Hepatocyte (in vitro differentiated cells): ENCODE measurements at regions not wholly inside any gene's neighbourhood (a gene's known extent, or its start where the extent isn't known, plus 50 kb on each side); places are given as distances from the start of the nearest gene placed in this dataset.

Source experiments
- DNase-seq: peaks from one replicate; pipeline ENCODE4 v3.0.0-alpha.2; 2016; ENCODE audit warnings: low spot score
- H2AFZ ChIP-seq: fragments of 200-600 bp; sonication (generic); 2 replicates; pipeline ENCODE4 v1.6.0; 2016; ENCODE audit warnings: antibody characterized with exemption, mild to moderate bottlenecking
- H3K27ac ChIP-seq: fragments of 200-600 bp; sonication (generic); 2 replicates; pipeline ENCODE4 v1.5.1; 2016; ENCODE audit warnings: mild to moderate bottlenecking
- H3K27me3 ChIP-seq: fragments of 200-600 bp; sonication (generic); 2 replicates; pipeline ENCODE4 v1.6.1; 2016
- H3K36me3 ChIP-seq: fragments of 200-600 bp; sonication (generic); replicated peaks from 2 replicates; pipeline ENCODE4 v1.5.1; 2016; ENCODE audit warnings: low read depth; ENCODE audit not compliant: insufficient read depth
- H3K4me1 ChIP-seq: fragments of 200-600 bp; sonication (generic); 2 replicates; pipeline ENCODE4 v1.5.1; 2016; ENCODE audit warnings: mild to moderate bottlenecking, moderate library complexity; ENCODE audit not compliant: insufficient read depth
- H3K4me2 ChIP-seq: fragments of 200-600 bp; sonication (generic); 2 replicates; pipeline ENCODE4 v1.6.0; 2016
- H3K4me3 ChIP-seq: fragments of 200-600 bp; sonication (generic); 2 replicates; pipeline ENCODE4 v1.5.1; 2016; ENCODE audit warnings: mild to moderate bottlenecking
- H3K79me2 ChIP-seq: fragments of 200-600 bp; sonication (generic); 2 replicates; pipeline ENCODE4 v1.6.0; 2017; ENCODE audit warnings: mild to moderate bottlenecking
- H3K9me2 ChIP-seq: fragments of 200-600 bp; sonication (generic); replicated peaks from 2 replicates; pipeline ENCODE4 v1.6.0; 2017; ENCODE audit warnings: mild to moderate bottlenecking; ENCODE audit not compliant: insufficient read depth
- H3K9me3 ChIP-seq: fragments of 200-600 bp; sonication (generic); 2 replicates; pipeline ENCODE4 v1.5.1; 2016; ENCODE audit warnings: low read depth, mild to moderate bottlenecking
- H4K20me1 ChIP-seq: fragments of 200-600 bp; sonication (generic); 2 replicates; pipeline ENCODE4 v1.6.0; 2016; ENCODE audit warnings: mild to moderate bottlenecking; ENCODE audit not compliant: insufficient read depth, poor library complexity, severe bottlenecking
- CTCF ChIP-seq: fragments of 200-600 bp; sonication (generic); IDR thresholded peaks from 2 replicates; pipeline ENCODE4 v1.5.1; 2016; ENCODE audit warnings: antibody characterized with exemption, mild to moderate bottlenecking; ENCODE audit not compliant: poor library complexity
- EZH2 ChIP-seq: fragments of 200-600 bp; sonication (generic); IDR thresholded peaks from 2 replicates; pipeline ENCODE4 v1.6.1; 2016; ENCODE audit warnings: antibody characterized with exemption, mild to moderate bottlenecking, borderline replicate concordance
- EZH2phosphoT487 ChIP-seq: fragments of 200-600 bp; sonication (generic); IDR thresholded peaks from one replicate; pipeline ENCODE4 v1.6.1; 2018; ENCODE audit warnings: antibody characterized with exemption, mild to moderate bottlenecking, low read depth, moderate library complexity; ENCODE audit not compliant: unreplicated experiment, severe bottlenecking
- WGBS: methylation state at CpG from one replicate; pipeline ENCODE4 v1.1.6; 2016; ENCODE audit warnings: low lambda C conversion rate; ENCODE audit errors: missing lambda C conversion rate; 5-methylcytosine and 5-hydroxymethylcytosine counted together

DNA sequence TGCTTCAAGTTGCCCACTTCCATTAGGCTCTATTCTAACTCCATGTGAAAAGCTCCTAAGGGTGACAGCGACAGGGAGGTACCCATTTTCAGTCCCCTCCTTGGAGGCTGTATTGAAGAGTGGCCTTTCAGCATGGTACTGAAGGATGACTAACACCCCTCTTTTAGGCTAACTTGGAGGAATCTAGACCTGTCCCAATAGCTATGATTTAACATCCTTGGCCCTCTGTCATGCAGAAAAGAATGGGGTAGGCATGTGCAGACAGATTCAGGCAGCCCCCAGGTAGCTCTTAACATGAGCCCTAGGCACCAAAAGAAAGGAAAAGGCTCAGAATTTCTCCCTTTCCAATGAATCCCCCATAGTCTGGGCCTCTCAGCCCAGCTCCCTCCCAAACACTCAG is 89.3 kb upstream of the AMOTL1 start:
- Histone ChIP-seq H3K9me2 (no peaks in the 10 kb centered on the region), H3K79me2 (no peaks in the 10 kb centered on the region), H3K4me2 (peak overlapping the region; percentile 14), H3K27ac (peak overlapping the region; percentile 84), H4K20me1 (no peaks in the 10 kb centered on the region), H3K27me3 (no peaks in the 10 kb centered on the region), H2AFZ (no peak overlapping the region), H3K4me1 (peaks cover 31% of the 10 kb centered on the region), H3K4me3 (no peak overlapping the region), H3K9me3 (no peaks in the 10 kb centered on the region), H3K36me3 (no peaks in the 10 kb centered on the region)
- TF ChIP-seq EZH2phosphoT487 (no peak), EZH2 (no peak), CTCF (no peak)
- 100% methylated on average over 1 of the region's 1 CpG for WGBS
- DNase-seq, result no peak

- Histone ChIP-seq H3K4me1 (peaks cover 31% of the 10 kb centered on the region), H3K9me2 (no peaks in the 10 kb centered on the region), H3K4me3 (no peak overlapping the region), H3K79me2 (no peaks in the 10 kb centered on the region), H3K4me2 (no peak overlapping the region), H3K27ac (no peak overlapping the region), H4K20me1 (no peaks in the 10 kb centered on the region), H2AFZ (no peak overlapping the region), H3K36me3 (no peaks in the 10 kb centered on the region), H3K9me3 (no peaks in the 10 kb centered on the region), H3K27me3 (no peaks in the 10 kb centered on the region)
- no peak for DNase-seq
- WGBS, result 88% methylated on average over 5 of the region's 5 CpGs
- TF ChIP-seq EZH2phosphoT487, result no peak
- TF ChIP-seq EZH2, result no peak
- TF ChIP-seq CTCF, result no peak
These were observed 87.7 kb upstream of the AMOTL1 start for GRCh38 chr11:94680426-94680825.

GRCh38 chr11:94681140-94681539 is 87.0 kb upstream of the AMOTL1 start:
- H3K9me3 ChIP-seq, result no peaks in the 10 kb centered on the region
- H3K27me3 ChIP-seq, result no peaks in the 10 kb centered on the region
- WGBS, result 78% methylated on average over 1 of the region's 1 CpG
- no peaks in the 10 kb centered on the region for H3K36me3 ChIP-seq
- H2AFZ ChIP-seq, result no peak overlapping the region
- TF ChIP-seq EZH2phosphoT487 (no peak), EZH2 (no peak), CTCF (no peak)
- H4K20me1 ChIP-seq, result no peaks in the 10 kb centered on the region
- no peak for DNase-seq
- peaks cover 31% of the 10 kb centered on the region for H3K4me1 ChIP-seq
- no peak overlapping the region for H3K4me2 ChIP-seq
- no peaks in the 10 kb centered on the region for H3K79me2 ChIP-seq
- no peak overlapping the region for H3K27ac ChIP-seq
- H3K9me2 ChIP-seq, result no peaks in the 10 kb centered on the region
- H3K4me3 ChIP-seq, result no peak overlapping the region

DNA sequence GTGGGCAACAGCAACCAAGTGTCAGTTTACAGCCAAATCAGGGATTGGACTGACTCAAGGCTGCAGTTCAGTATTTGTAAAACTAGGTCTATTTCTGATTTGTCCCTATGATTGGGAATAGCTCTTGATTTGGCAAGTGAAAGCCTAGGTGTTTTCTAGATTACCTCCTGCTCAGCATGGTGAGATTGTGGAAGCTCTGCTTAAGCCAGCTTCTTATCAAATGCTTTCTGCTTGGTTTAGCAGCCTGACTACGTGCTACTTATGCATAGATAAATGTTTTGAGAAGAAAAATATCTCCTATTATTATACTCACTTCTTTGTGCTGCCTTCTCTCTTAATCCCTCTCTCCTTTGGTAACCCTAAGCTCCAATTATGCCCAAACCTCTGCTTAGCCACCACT is 86.3 kb upstream of the AMOTL1 start:
- no peaks in the 10 kb centered on the region for H3K79me2 ChIP-seq

More for the DNA sequence above, 86.3 kb upstream of the AMOTL1 start:
- Histone ChIP-seq H4K20me1 (no peaks in the 10 kb centered on the region), H3K36me3 (no peaks in the 10 kb centered on the region), H3K4me1 (peaks cover 24% of the 10 kb centered on the region), H3K9me3 (no peaks in the 10 kb centered on the region), H3K4me2 (no peak overlapping the region), H3K9me2 (no peaks in the 10 kb centered on the region), H3K4me3 (no peak overlapping the region), H3K27me3 (no peaks in the 10 kb centered on the region), H3K27ac (no peak overlapping the region), H2AFZ (no peak overlapping the region)
- no peak for TF ChIP-seq EZH2phosphoT487
- TF ChIP-seq CTCF, result no peak
- TF ChIP-seq EZH2, result no peak
- 67% methylated on average over 1 of the region's 1 CpG for WGBS
- DNase-seq, result no peak
